Pancreas (tissue), 10 donors: ENCODE measurements at regions not wholly inside any gene's neighbourhood (a gene's known extent, or its start where the extent isn't known, plus 50 kb on each side); places are given as distances from the start of the nearest gene placed in this dataset.

Experiments used
- ATAC-seq, 4 donors: fragments of 200-7000 bp; cut with Tn5 transposase; one replicate each; pipeline versions ENCODE4 v1.8.0 to v1.9.1; 2020; ENCODE audit warnings: mild to moderate bottlenecking in 4 of 4, moderate library complexity in 4 of 4
- DNase-seq, 6 donors: peaks; one replicate each; pipeline ENCODE4 v3.0.0-alpha.2; 2020
- FAIRE-seq: peaks from 2 replicates; lab custom pipeline; 2012; peaks lifted over from hg19 to GRCh38; lab: Jason Lieb, UNC
- H3K27ac ChIP-seq, 4 donors: fragments of 200-600 bp; sonication (generic); 1 replicate in 3 of 4; 2 replicates in 1 of 4; pipeline versions ENCODE4 v1.5.0 to v1.8.0; 2020
- H3K27me3 ChIP-seq, 4 donors: fragments of 200-600 bp; one replicate each; pipeline ENCODE4 v1.8.0; 2021
- H3K36me3 ChIP-seq, 3 donors: fragments of 200-600 bp; sonication (generic) in 1 of 3; one replicate each; pipeline versions ENCODE4 v1.5.0 to v1.8.0; 2020 to 2021
- H3K4me1 ChIP-seq, 3 donors: fragments of 200-600 bp; one replicate each; pipeline ENCODE4 v1.8.0; 2021
- H3K4me3 ChIP-seq, 4 donors: fragments of 200-600 bp; sonication (generic) in 2 of 4; one replicate each; pipeline versions ENCODE4 v1.5.0 to v1.8.0; 2020 to 2021
- H3K9me3 ChIP-seq, 4 donors: fragments of 200-600 bp; one replicate each; pipeline ENCODE4 v1.8.0; 2021
- CTCF ChIP-seq, 4 donors: fragments of 200-600 bp; sonication (generic) in 3 of 4; IDR thresholded peaks; one replicate each; pipeline versions ENCODE4 v1.5.0 to v1.8.0; 2021; ENCODE audit warnings: antibody characterized with exemption in 4 of 4
- WGBS, 2 donors: extraction: QIAGEN DNeasy Blood & Tissue Kit; methylation state at CpG; one replicate each; pipeline ENCODE4 v1.1.7; 2013; 5-methylcytosine and 5-hydroxymethylcytosine counted together
- intact Hi-C, 3 donors: fragments of 100-400 bp; cut with DNase I; formaldehyde crosslinking; loops; one replicate each; pipeline versions ENCODE4 v1.11.1 to v1.14.2; 2022
- donor health status: healthy with polysubstance abuse.
- donor health status: DM: no; HTN: no; CAD: no; lungs with moderate emphysema.
- donor health status: DM: no; HTN: no; CAD: no.
- donor health status: control.
- donor health status: control.
- donor health status: Bipolar disorder and iron deficiency.
- donor health status: DM: yes; HTN: yes; CAD: no.
- donor health status: DM: no; HTN: no; CAD: no.
- donor health status: DM: no; HTN: no; CAD: no.
- donor health status: DM: yes; HTN: yes; CAD: no.

- TF ChIP-seq CTCF (IDR thresholded peaks at IDR 0.05): no peak
- Histone ChIP-seq H3K4me1 (peaks cover 0 to 6% (median 2%) of the 10 kb centered on the region in 3 donors), H3K9me3 (no peaks in the 10 kb centered on the region), H3K4me3 (no peak overlapping the region), H3K27ac (no peak overlapping the region), H3K27me3 (no peaks in the 10 kb centered on the region), H3K36me3 (no peaks in the 10 kb centered on the region)
- ATAC-seq (no peak), DNase-seq (no peak), FAIRE-seq (no peak)
- WGBS, 2 donors: 17% methylated on average over 1 of the region's 1 CpG
- intact Hi-C loops: no loop called here
Observed at GRCh38 chr11:93248602-93249001, 50.8 kb upstream of the SLC36A4 start.

- TF ChIP-seq CTCF (IDR thresholded peaks at IDR 0.05): no peak
- intact Hi-C loops: no loop called here
- Histone ChIP-seq H3K27ac (no peak overlapping the region), H3K9me3 (no peaks in the 10 kb centered on the region), H3K27me3 (no peaks in the 10 kb centered on the region), H3K4me1 (peaks cover 0 to 6% (median 2%) of the 10 kb centered on the region in 3 donors), H3K4me3 (no peak overlapping the region), H3K36me3 (no peaks in the 10 kb centered on the region)
- no peak for DNase-seq
- WGBS, 2 donors: 29 to 30% methylated on average over 7 of the region's 7 CpGs
- peak in 2 of 4 donors; percentile 53 to 61 for ATAC-seq
- FAIRE-seq: no peak
Observed at GRCh38 chr11:93249459-93250220, 51.8 kb upstream of the SLC36A4 start.

GRCh38 chr11:93250326-93250725 is 52.5 kb upstream of the SLC36A4 start:
- FAIRE-seq (no peak), ATAC-seq (no peak)
- intact Hi-C loops: no loop called here

GRCh38 chr11:93251922-93252321 is 54.1 kb upstream of the SLC36A4 start:
- no peak for ATAC-seq
- no peaks in the 10 kb centered on the region for H3K36me3 ChIP-seq
- FAIRE-seq: no peak

More at GRCh38 chr11:93250326-93250725, 52.5 kb upstream of the SLC36A4 start:
- H3K9me3 ChIP-seq: no peaks in the 10 kb centered on the region
- H3K27ac ChIP-seq: no peak overlapping the region
- no peak overlapping the region for H3K4me3 ChIP-seq
- H3K4me1 ChIP-seq: peaks cover 0 to 6% (median 2%) of the 10 kb centered on the region in 3 donors
- no peak for DNase-seq
- no peak for TF ChIP-seq CTCF (IDR thresholded peaks at IDR 0.05)
- H3K36me3 ChIP-seq: no peaks in the 10 kb centered on the region
- no peaks in the 10 kb centered on the region for H3K27me3 ChIP-seq
- 80 to 83% methylated on average over 4 of the region's 4 CpGs for WGBS, 2 donors

More at GRCh38 chr11:93251922-93252321, 54.1 kb upstream of the SLC36A4 start:
- TF ChIP-seq CTCF (IDR thresholded peaks at IDR 0.05): no peak
- H3K27me3 ChIP-seq: no peaks in the 10 kb centered on the region
- H3K27ac ChIP-seq: no peak overlapping the region
- no peak for DNase-seq
- H3K9me3 ChIP-seq: no peaks in the 10 kb centered on the region
- H3K4me1 ChIP-seq: peaks cover 0 to 6% (median 2%) of the 10 kb centered on the region in 3 donors
- intact Hi-C loops: no loop called here
- H3K4me3 ChIP-seq: no peak overlapping the region
- WGBS, 2 donors: 95 to 97% methylated on average over 1 of the region's 1 CpG
